ENCODE measurements at regions not wholly inside any gene's neighbourhood (a gene's known extent, or its start where the extent isn't known, plus 50 kb on each side); places are given as distances from the start of the nearest gene placed in this dataset.

DNA sequence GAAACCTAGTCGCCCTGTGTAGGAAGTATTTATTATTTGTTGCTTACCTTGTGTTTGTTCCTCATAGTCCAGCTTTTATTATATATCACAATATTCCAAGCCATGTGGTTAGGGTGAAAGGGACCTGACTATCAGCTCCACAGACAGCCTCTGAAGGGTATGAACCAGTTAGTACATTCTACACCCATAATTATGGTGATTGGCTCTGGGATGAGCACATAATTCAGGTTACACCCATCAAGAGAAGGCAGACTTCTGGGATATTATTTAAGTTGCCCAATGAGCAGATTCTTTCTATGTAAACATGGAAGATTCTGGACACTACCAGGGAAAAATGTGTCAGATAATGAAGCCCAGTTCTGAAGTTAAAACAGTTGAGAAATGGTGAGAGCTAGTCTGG, 168.0 kb downstream of the KIF4B start:
- no peaks in the 10 kb centered on the region for H3K4me1 ChIP-seq (ENCODE audit: control insufficient read depth, extremely low read depth, insufficient read depth, low read length)
- DNase-seq (ENCODE audit: low read depth, low spot score), result no peak
- H3K9me3 ChIP-seq (replicated peaks; ENCODE audit: control insufficient read depth, insufficient read depth, low read length), result peaks cover 2% of the 10 kb centered on the region
- no peaks in the 10 kb centered on the region for H3K36me3 ChIP-seq (ENCODE audit: control insufficient read depth in 2 of 2, extremely low read depth in 1 of 2, insufficient read depth in 2 of 2, low read length in 2 of 2)
- H3K27me3 ChIP-seq (ENCODE audit: control insufficient read depth in 2 of 2, insufficient read depth in 2 of 2, low read length in 2 of 2), result no peaks in the 10 kb centered on the region
- H3K9ac ChIP-seq (replicated peaks; ENCODE audit: extremely low read depth, insufficient read depth, low read length), result no peak overlapping the region
- H3K4me2 ChIP-seq (ENCODE audit: insufficient read depth, low read length), result no peak overlapping the region
- ChIA-PET POLR2A (no interaction called here), CTCF (no interaction called here)
- FAIRE-seq, result no peak
- no peak overlapping the region for H3K27ac ChIP-seq (ENCODE audit: insufficient read depth, low read depth, low read length)
- H4K20me1 ChIP-seq (replicated peaks; ENCODE audit: control insufficient read depth, extremely low read depth, insufficient read depth, low read length), result no peaks in the 10 kb centered on the region
- intact Hi-C loops (cut with micrococcal nuclease) (no loop called here), dilution Hi-C loops (cut with MboI; ENCODE audit: extremely low pct_ligation_motif_present, low sequenced_read_pairs) (no loop called here)
- no TSS peak for BruUV-seq (replicated peaks)
- no peaks in the 10 kb centered on the region for H3K9me1 ChIP-seq (replicated peaks; ENCODE audit: control insufficient read depth, extremely low read depth, insufficient read depth, low read length)
- TF ChIP-seq MAX (IDR thresholded peaks at IDR 0.05; ENCODE audit: insufficient read depth, insufficient read length) (no peak), POLR2A (IDR thresholded peaks at IDR 0.05; ENCODE audit: low read depth, low read length) (no peak), CTCF (IDR thresholded peaks at IDR 0.05; ENCODE audit: extremely low read depth in 1 of 2, insufficient read depth in 1 of 2, low read depth in 1 of 2, low read length in 2 of 2) (no peak), EZH2 (IDR thresholded peaks at IDR 0.05; ENCODE audit: borderline replicate concordance, low read depth, low read length, severe bottlenecking) (no peak), GATA2 (IDR thresholded peaks at IDR 0.05; ENCODE audit: insufficient read depth, insufficient read length, low read depth, low read length) (no peak), MYC (IDR thresholded peaks at IDR 0.05; ENCODE audit: low read depth, low read length) (no peak), JUN (IDR thresholded peaks at IDR 0.05; ENCODE audit: borderline replicate concordance, insufficient read depth, insufficient read length, low read depth) (no peak), FOS (IDR thresholded peaks at IDR 0.05; ENCODE audit: borderline replicate concordance, insufficient read depth, low read length) (no peak), POLR2AphosphoS5 (IDR thresholded peaks at IDR 0.05; ENCODE audit: insufficient read depth, low read depth, low read length) (no peak)
- no peak overlapping the region for H3K4me3 ChIP-seq (replicated peaks in 1 of 3; ENCODE audit: insufficient read depth in 1 of 3, low read depth in 1 of 3, low read length in 3 of 3)
- no peaks in the 10 kb centered on the region for H3K79me2 ChIP-seq (ENCODE audit: control insufficient read depth, insufficient read depth, low read length)
- H2AFZ ChIP-seq (ENCODE audit: low read depth, low read length), result no peak overlapping the region

All from endothelial cell of umbilical vein (primary cell).